GM21367 (cell line): ENCODE measurements at regions not wholly inside any gene's neighbourhood (a gene's known extent, or its start where the extent isn't known, plus 50 kb on each side); places are given as distances from the start of the nearest gene placed in this dataset.

Source experiments
- ATAC-seq: cut with Tn5 transposase; IDR thresholded peaks from one replicate; pipeline ENCODE4 v1.9.1; 2021; ENCODE audit not compliant: unreplicated experiment

- no peak for ATAC-seq
These were observed 114.0 kb downstream of the C9orf50 start for GRCh38 chr9:129506892-129507291.

DNA sequence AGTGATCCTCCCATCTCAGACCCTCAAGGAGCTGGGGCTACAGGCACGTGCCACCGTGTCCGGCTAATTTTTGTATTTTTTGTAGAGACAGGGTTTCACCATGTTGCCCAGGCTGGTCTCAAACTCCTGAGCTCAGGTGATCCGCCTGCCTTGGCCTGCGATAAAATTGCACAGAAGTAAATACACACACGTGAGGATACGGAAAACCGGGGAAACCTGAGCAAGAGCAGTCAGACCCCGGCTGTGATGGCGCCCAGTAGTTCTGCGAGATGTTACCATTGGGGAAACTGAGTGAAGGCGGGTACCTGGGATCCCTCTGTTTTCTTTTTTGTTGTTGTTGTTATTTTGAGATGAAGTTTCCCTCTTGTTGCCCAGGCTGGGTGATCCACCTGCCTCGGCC, 114.9 kb downstream of the C9orf50 start:
- ATAC-seq: no peak

DNA sequence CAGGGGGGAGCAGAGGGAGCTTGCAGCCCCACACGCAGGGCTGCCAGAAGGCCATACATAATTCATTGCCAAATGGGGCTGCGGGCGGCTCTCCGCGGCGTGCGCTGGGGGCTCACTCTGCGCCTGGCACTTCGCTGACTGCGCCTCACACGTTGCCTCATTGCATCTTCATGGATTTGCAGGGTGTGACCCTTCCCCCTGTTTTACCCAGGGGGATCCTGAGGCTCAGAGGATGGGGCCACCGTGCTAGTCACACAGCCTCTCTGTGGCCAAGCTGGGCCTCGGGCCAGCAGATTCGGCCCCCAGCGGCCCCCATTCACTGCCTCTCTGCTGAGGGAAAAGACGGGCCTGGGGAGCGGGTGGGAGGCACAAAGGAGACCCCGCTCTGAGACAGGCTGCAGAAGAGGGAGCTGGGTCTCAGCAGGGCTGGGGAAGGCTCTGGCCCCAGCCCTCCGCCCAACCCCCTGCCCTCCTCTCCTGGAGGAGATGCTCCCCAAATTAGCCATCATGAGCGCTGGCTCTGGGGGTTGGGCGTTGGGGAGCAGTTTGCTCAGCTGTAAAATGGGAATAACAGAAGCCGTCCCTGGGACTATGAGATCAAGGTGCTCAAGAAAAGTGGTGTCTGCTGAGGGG, 115.5 kb downstream of the C9orf50 start:
- ATAC-seq: no peak

GRCh38 chr9:129504404-129504803, 116.5 kb downstream of the C9orf50 start:
- ATAC-seq: no peak

DNA sequence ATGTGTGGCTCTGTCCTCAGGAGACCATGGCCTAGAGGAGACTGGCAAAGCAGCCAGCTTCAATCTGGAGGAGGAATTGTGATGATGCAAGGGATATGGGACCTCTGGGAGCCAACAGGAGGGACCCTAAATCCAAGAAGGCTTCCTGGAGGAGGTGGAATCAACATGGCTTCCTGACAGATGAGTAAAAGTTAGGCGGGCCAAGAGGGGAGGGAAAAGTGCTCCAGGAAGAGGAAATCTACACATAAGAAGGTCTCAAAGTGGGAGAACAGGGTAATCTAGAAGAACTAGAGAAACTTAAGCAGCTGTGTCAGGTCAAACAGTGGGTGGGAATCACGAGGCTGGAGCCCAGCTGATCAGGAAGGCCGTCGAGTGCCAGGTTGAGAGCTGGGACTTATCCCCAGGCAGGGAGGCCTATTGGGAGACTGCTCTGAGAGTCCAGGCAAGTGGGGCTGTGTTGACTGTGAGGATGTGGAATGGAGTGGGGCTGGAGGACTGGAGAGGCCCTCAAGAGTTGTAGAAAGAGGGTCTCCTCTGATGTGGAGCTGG, 119.1 kb downstream of the C9orf50 start:
- no peak for ATAC-seq

GRCh38 chr9:129500863-129501770, 119.8 kb downstream of the C9orf50 start:
- ATAC-seq: no peak

GRCh38 chr9:129500161-129500862, 120.6 kb downstream of the C9orf50 start:
- no peak for ATAC-seq

DNA sequence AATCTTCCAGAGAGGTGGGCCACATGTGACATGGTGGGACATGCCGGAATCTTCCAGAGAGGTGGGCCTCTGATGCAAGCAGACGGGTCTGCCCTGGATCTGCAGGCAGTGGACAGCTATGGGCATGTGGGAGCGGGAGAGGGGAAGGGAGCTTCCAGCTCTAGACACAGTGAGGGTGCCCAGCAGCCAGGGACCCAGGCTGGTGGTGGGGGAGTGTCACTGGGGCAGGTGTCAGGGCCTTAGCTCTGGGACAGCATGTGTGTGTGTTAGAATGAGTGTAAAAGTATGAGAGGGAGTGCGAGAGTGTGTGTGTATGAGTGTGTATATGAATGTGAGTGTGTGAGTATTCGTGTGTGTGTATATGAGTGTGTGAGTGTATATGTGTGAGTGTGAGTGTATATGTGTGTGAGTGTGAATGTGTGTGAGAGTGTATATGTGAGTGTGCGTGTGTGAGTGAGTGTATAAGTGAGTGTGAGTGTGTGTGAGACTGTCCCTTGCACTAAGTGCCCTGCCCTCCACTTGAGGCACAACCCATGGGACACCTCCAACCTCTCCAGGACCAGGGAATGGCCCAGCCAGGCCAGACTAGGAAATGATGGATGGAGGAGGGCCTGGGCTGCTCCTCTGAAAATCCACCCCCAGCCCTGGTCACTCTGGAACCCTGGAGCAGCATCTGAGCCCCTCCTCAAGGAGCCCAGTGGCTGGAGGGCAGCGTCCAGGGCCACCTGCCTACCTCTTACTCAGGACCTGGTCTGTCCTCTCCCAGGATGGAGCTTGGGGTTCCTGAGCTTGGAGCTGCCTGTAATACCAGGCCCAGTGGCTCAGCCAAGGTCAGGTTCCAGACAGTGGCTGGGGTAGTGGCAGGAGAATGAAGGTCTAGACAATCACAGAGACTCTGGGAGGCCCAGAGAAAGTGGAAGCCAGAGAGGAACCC, 122.2 kb downstream of the C9orf50 start:
- no peak for ATAC-seq

- no peak for ATAC-seq
These were observed 123.0 kb downstream of the C9orf50 start for GRCh38 chr9:129497813-129498450.

DNA sequence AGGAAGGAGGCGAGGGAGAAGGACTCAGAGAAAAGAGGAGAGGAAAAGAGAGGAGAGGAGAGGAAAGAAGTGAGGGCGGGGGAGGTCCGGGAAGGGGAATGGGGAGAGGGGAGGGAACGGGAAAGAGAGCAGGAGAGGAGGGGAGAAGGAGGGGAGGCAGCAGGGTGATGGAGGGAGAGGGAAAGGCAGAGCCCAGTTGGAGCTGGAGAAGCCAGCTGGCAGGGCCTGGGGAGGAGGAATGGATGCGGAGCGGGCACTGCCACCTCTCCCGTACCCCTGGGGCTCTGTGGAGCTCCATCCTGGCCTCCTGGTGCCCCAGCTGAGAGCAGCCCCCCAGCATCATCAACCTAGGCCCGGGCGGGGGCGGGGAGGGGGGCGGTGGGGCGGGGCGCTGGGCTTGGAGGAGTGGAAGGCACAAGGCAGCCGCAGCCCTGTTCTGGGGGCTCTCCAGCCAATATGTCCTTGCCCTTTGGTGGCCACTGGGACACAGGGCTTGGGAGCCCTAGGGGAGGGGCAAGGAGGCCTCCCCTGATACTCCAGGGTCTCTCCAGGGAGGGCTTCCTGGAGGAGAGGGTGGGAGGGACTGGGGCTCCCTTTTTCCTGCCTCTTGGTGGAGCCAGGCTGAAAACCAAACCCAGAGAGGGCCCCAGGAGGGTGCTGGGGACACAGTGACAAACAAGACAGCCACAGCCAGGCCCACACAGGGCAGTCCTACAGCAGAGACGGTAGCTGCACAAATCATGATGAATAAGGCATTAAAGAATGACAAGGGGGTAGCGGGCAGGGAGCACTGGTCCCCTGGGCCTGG, 123.7 kb downstream of the C9orf50 start:
- no peak for ATAC-seq

DNA sequence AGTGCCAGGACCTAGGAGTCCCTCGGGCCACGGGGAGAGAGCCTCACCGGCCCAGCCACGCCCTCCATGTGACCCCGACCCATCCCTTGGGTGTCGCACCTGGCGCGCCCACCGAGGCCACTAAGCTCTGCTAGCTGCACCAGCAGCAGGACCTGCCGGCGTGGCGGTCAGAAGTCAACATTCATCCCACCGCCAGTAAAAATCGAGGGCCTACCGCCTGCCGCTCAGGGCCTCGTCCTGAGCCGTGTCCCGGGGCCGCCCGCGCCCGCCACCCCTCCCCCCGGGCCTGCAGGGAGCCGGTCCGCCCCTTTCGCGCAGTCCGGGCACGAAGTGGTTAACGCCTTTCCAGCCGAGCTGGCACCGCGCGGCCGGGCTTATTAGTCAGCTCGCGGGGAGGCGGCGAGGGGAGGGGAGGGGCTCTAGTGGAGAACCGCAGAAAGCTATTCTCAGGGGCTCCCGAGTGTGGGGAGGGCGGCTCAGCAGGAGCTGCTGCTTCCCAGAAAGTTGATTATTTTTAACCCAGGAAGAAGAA, 124.4 kb downstream of the C9orf50 start:
- ATAC-seq: no peak

GRCh38 chr9:129495620-129496472, 125.1 kb downstream of the C9orf50 start:
- no peak for ATAC-seq

GRCh38 chr9:129494113-129494789, 126.7 kb downstream of the C9orf50 start:
- ATAC-seq: no peak

DNA sequence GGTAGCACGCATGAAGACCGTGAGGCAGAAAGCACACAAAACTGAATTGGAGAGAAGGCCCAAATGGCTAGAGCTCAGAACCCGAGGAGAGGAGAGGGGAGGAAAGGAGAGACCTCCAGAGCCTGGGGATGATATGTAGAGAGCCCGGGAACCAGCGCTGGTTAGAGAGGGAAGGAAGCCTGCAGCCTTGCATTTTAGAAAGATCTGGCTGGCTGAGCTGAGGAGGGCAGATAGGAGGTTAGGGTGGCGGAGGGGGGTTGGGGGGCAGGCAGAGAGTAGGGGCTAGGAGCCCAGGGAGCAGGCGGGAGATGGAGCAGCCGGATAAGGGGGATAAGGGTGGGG, 127.2 kb downstream of the C9orf50 start:
- no peak for ATAC-seq

DNA sequence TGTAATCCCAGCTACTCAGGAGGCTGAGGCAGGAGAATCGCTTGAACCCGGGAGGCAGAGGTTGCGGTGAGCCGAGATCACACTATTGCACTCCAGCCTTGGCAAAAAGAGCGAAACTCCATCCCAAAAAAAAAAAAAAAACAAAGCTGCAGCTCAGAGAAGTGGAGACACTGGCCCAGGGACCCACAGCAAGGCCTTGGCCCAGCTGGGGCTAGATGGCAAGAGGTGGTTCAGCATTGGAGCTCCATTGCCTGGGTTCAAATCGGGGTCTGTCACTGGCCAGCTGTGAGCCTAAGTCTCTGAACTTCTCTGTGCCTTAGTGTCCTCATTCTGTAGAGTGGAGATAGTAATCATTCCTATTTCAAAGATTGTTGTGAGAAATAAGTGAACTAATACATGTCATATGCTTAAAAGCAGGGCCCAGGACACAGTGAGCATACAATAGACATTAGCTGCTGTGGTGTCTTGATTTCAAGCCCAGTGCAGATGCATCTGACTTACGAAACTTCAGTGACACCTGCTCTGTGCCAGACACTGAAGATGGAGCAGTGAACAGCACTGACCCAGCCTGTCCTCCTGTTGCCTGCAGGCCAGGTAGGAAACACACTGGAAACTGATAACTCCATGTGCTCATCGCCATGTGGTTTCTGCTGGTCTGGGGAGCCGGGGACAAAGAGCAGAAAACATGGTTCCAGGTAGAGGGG, 127.7 kb downstream of the C9orf50 start:
- no peak for ATAC-seq

GRCh38 chr9:129491487-129491855, 129.4 kb downstream of the C9orf50 start:
- no peak for ATAC-seq
